HCT116 (cell line): ENCODE measurements at regions not wholly inside any gene's neighbourhood (a gene's known extent, or its start where the extent isn't known, plus 50 kb on each side); places are given as distances from the start of the nearest gene placed in this dataset.

ENCODE experiments used
- ATAC-seq: fragments of 200-7000 bp; cut with Tn5 transposase; 2 replicates; pipeline ENCODE4 v1.9.1; 2020; ENCODE audit warnings: mild to moderate bottlenecking, moderate library complexity
- BruUV-seq: library from RNA; stranded (reverse); fragments of 400-500 nt; replicated peaks from 2 replicates; lab custom pipeline; 2021; lab: Mats Ljungman, UMichigan
- CTCF ChIA-PET: fragments of 300-600 bp; sonication (Branson Sonifier 250); formaldehyde crosslinking; loops from one replicate; lab custom pipeline; 2021; ENCODE audit warnings: antibody characterized with exemption; lab: Charles Lee
- POLR2A ChIA-PET: fragments of 300-600, 350-600 bp; sonication (Branson Sonifier 250); formaldehyde crosslinking; loops from one replicate; lab custom pipeline; 2021; ENCODE audit warnings: antibody characterized with exemption; lab: Charles Lee
- RAD21 ChIA-PET, 2 experiments: fragments of 300-600 bp; sonication (Branson Sonifier 250); formaldehyde crosslinking; loops; one replicate each; lab custom pipeline; 2023; ENCODE audit warnings: low total read pairs in 2 of 2; ENCODE audit not compliant: uncharacterized antibody in 2 of 2, unreplicated experiment in 2 of 2, low non-redundant PET in 1 of 2; lab: Charles Lee
- DNase-seq: peaks from one replicate; pipeline ENCODE4 v3.0.0-alpha.2; 2010; ENCODE audit warnings: low read depth, low spot score
- H2AFZ ChIP-seq: fragments of 200-600 bp; shearing (Covaris generic), sonication (generic); 2 replicates; pipeline ENCODE4 v1.6.1; 2017; ENCODE audit warnings: low read depth, mixed run types, mixed read lengths, antibody characterized with exemption, low read length; ENCODE audit not compliant: poor library complexity, severe bottlenecking
- H3K27ac ChIP-seq: 2 replicates; pipeline ENCODE4 v1.5.1; 2012; ENCODE audit warnings: low read depth, low read length
- H3K27me3 ChIP-seq: fragments of 200-600 bp; sonication (generic); 2 replicates; pipeline ENCODE4 v1.6.1; 2016; ENCODE audit warnings: mixed run types, low read length, mixed read lengths; ENCODE audit not compliant: insufficient read depth
- H3K36me3 ChIP-seq, 2 experiments: fragments of 200-500 bp in 1 of 2; fragments of 200-600 bp in 1 of 2; sonication (Bioruptor generic) in 1 of 2; sonication (generic) in 1 of 2; 2 replicates each; pipeline versions ENCODE4 v1.5.1 to v1.6.1; 2014 to 2016; ENCODE audit warnings: low read length in 2 of 2, inconsistent platforms in 1 of 2, mixed read lengths in 1 of 2, mixed run types in 1 of 2; ENCODE audit not compliant: insufficient read depth in 2 of 2, control insufficient read depth in 1 of 2
- H3K4me1 ChIP-seq, 2 experiments: fragments of 200-600 bp in 1 of 2; sonication (generic) in 1 of 2; 2 replicates each; pipeline versions ENCODE4 v1.5.1 to v1.6.1; 2012 to 2017; ENCODE audit warnings: low read length in 2 of 2, inconsistent platforms in 1 of 2, mild to moderate bottlenecking in 1 of 2, mixed read lengths in 1 of 2, mixed run types in 1 of 2, moderate library complexity in 1 of 2; ENCODE audit not compliant: insufficient read depth in 2 of 2, control insufficient read depth in 1 of 2
- H3K4me2 ChIP-seq: fragments of 200-600 bp; sonication (generic); 2 replicates; pipeline ENCODE4 v1.6.1; 2017; ENCODE audit warnings: mixed run types, low read length, mixed read lengths
- H3K4me3 ChIP-seq, 2 experiments: fragments of 200-600 bp in 1 of 2; sonication (generic) in 1 of 2; replicated peaks in 1 of 2; 2 replicates each; pipeline ENCODE4 v1.5.1; 2011 to 2016; ENCODE audit warnings: low read length in 2 of 2, control low read depth in 1 of 2, low read depth in 1 of 2, mild to moderate bottlenecking in 1 of 2, mixed read lengths in 1 of 2, mixed run types in 1 of 2
- H3K79me2 ChIP-seq: fragments of 200-600 bp; sonication (generic); 2 replicates; pipeline ENCODE4 v1.6.1; 2017; ENCODE audit warnings: mild to moderate bottlenecking, mixed run types, low read length, moderate library complexity, mixed read lengths; ENCODE audit not compliant: insufficient read depth
- H3K9ac ChIP-seq: fragments of 200-600 bp; sonication (generic); 2 replicates; pipeline ENCODE4 v1.6.1; 2016; ENCODE audit warnings: low read length, mixed read lengths
- H3K9me2 ChIP-seq: fragments of 200-600 bp; sonication (generic), shearing (Covaris generic); 2 replicates; pipeline ENCODE4 v1.6.1; 2017; ENCODE audit warnings: mixed run types, mild to moderate bottlenecking, moderate library complexity; ENCODE audit not compliant: insufficient read depth
- H3K9me3 ChIP-seq, 2 experiments: fragments of 200-500 bp in 1 of 2; fragments of 200-600 bp in 1 of 2; sonication (Bioruptor generic) in 1 of 2; sonication (generic) in 1 of 2; 2 replicates each; pipeline ENCODE4 v1.6.1; 2014 to 2017; ENCODE audit warnings: low read length in 2 of 2, mixed read lengths in 2 of 2, inconsistent platforms in 1 of 2, low read depth in 1 of 2, mild to moderate bottlenecking in 1 of 2, mixed run types in 1 of 2, moderate library complexity in 1 of 2; ENCODE audit not compliant: control insufficient read depth in 1 of 2, insufficient read depth in 1 of 2
- H4K20me1 ChIP-seq: fragments of 200-600 bp; sonication (generic), shearing (Covaris generic); 2 replicates; pipeline ENCODE4 v1.6.1; 2017; ENCODE audit warnings: mixed run types, mild to moderate bottlenecking, moderate library complexity; ENCODE audit not compliant: insufficient read depth
- ATF3 ChIP-seq: IDR thresholded peaks from 2 replicates; pipeline ENCODE4 v1.6.1; 2012
- CBX3 ChIP-seq: IDR thresholded peaks from 2 replicates; pipeline ENCODE4 v1.6.1; 2012; ENCODE audit warnings: low read depth
- CEBPB ChIP-seq: IDR thresholded peaks from 2 replicates; pipeline ENCODE4 v1.6.1; 2012; ENCODE audit warnings: low read depth
- ELF1 ChIP-seq: IDR thresholded peaks from 2 replicates; pipeline ENCODE4 v1.6.1; 2012; ENCODE audit warnings: low read depth, borderline replicate concordance
- EZH2 ChIP-seq: fragments of 200-600 bp; sonication (generic); IDR thresholded peaks from 2 replicates; pipeline ENCODE4 v1.6.1; 2017; ENCODE audit warnings: antibody characterized with exemption, mixed run types
- EZH2phosphoT487 ChIP-seq: fragments of 200-600 bp; IDR thresholded peaks from 2 replicates; pipeline ENCODE4 v1.6.1; 2018; ENCODE audit warnings: antibody characterized with exemption, borderline replicate concordance
- FOSL1 ChIP-seq: IDR thresholded peaks from 2 replicates; pipeline ENCODE4 v1.6.1; 2012; ENCODE audit warnings: low read depth
- MAX ChIP-seq: IDR thresholded peaks from 2 replicates; pipeline ENCODE4 v1.6.1; 2012
- POLR2AphosphoS5 ChIP-seq: IDR thresholded peaks from 2 replicates; pipeline ENCODE4 v1.6.1; 2011; ENCODE audit warnings: mild to moderate bottlenecking, low read depth, low read length, moderate library complexity
- RAD21 ChIP-seq: IDR thresholded peaks from 2 replicates; pipeline ENCODE4 v1.6.1; 2012; ENCODE audit warnings: low read depth, mild to moderate bottlenecking
- SIN3A ChIP-seq: IDR thresholded peaks from 2 replicates; pipeline ENCODE4 v1.6.1; 2012; ENCODE audit warnings: low read depth
- SP1 ChIP-seq: IDR thresholded peaks from 2 replicates; pipeline ENCODE4 v1.6.1; 2012; ENCODE audit warnings: low read depth
- YY1 ChIP-seq: IDR thresholded peaks from 2 replicates; pipeline ENCODE4 v1.6.1; 2011; ENCODE audit warnings: low read length, low read depth, moderate library complexity, mild to moderate bottlenecking; ENCODE audit not compliant: insufficient replicate concordance; ENCODE audit errors: extremely low read depth
- ZFX ChIP-seq: fragments of 450-650 bp; IDR thresholded peaks from 2 replicates; pipeline ENCODE4 v1.6.1; 2017
- ZNF274 ChIP-seq: fragments of 200-500 bp; sonication (Bioruptor generic); IDR thresholded peaks from 2 replicates; pipeline ENCODE4 v1.6.1; 2014; ENCODE audit warnings: mild to moderate bottlenecking, low read depth, low read length, inconsistent platforms
- intact Hi-C: fragments of 100-400 bp; cut with micrococcal nuclease; formaldehyde crosslinking; loops from 2 replicates; pipeline ENCODE4 v1.10.0; 2022
- TF ChIP-seq, protein P1 (sequence below), 3 experiments: fragments of 200-600 bp in 1 of 3; sonication (generic) in 1 of 3; IDR thresholded peaks in 2 of 3; conservative IDR thresholded peaks in 1 of 3; 2 replicates each; pipeline ENCODE4 v1.5.1; 2012 to 2017; ENCODE audit warnings: low read depth in 2 of 3, low read length in 2 of 3, antibody characterized with exemption in 1 of 3, borderline replicate concordance in 1 of 3, control low read depth in 1 of 3, mild to moderate bottlenecking in 1 of 3, mixed read lengths in 1 of 3, mixed run types in 1 of 3, moderate library complexity in 1 of 3; ENCODE audit not compliant: insufficient read depth in 1 of 3

- H3K4me1 ChIP-seq: peaks cover 0 to 8% of the 10 kb centered on the region in 2 experiments; a peak in 1 of 4 replicates
- no peak overlapping the region for H3K27ac ChIP-seq
- RAD21 ChIA-PET: no interaction called here
- H3K36me3 ChIP-seq: no peaks in the 10 kb centered on the region
- DNase-seq: no peak
- H3K9me2 ChIP-seq: no peaks in the 10 kb centered on the region
- no peak overlapping the region for H3K4me3 ChIP-seq
- no peak for ATAC-seq
- intact Hi-C loops: no loop called here
- H2AFZ ChIP-seq: no peak overlapping the region
- TF ChIP-seq POLR2AphosphoS5: no peak
- TF ChIP-seq EZH2phosphoT487: no peak
- no peak for TF ChIP-seq CEBPB
- TF ChIP-seq ZNF274: no peak
- no peak for TF ChIP-seq ZFX
- no peak for TF ChIP-seq CBX3
- no peak for TF ChIP-seq MAX
- TF ChIP-seq EZH2: no peak
- no peak for TF ChIP-seq SIN3A
- TF ChIP-seq, protein P1, sequence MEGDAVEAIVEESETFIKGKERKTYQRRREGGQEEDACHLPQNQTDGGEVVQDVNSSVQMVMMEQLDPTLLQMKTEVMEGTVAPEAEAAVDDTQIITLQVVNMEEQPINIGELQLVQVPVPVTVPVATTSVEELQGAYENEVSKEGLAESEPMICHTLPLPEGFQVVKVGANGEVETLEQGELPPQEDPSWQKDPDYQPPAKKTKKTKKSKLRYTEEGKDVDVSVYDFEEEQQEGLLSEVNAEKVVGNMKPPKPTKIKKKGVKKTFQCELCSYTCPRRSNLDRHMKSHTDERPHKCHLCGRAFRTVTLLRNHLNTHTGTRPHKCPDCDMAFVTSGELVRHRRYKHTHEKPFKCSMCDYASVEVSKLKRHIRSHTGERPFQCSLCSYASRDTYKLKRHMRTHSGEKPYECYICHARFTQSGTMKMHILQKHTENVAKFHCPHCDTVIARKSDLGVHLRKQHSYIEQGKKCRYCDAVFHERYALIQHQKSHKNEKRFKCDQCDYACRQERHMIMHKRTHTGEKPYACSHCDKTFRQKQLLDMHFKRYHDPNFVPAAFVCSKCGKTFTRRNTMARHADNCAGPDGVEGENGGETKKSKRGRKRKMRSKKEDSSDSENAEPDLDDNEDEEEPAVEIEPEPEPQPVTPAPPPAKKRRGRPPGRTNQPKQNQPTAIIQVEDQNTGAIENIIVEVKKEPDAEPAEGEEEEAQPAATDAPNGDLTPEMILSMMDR (IDR thresholded peaks at IDR 0.05 in 2 of 3, conservative IDR thresholded peaks at IDR 0.05 in 1 of 3; ENCODE audit: borderline replicate concordance in 1 of 3, insufficient read depth in 1 of 3, low read depth in 2 of 3, low read length in 2 of 3): no peak
- no peak for TF ChIP-seq FOSL1
- TF ChIP-seq RAD21: no peak
- no peak for TF ChIP-seq ATF3
- no peak for TF ChIP-seq SP1
- no peak for TF ChIP-seq YY1
- no peak for TF ChIP-seq ELF1
- no peaks in the 10 kb centered on the region for H3K79me2 ChIP-seq
- CTCF ChIA-PET: no interaction called here
- BruUV-seq: no TSS peak
- H3K4me2 ChIP-seq: no peak overlapping the region
- POLR2A ChIA-PET: interaction anchor here (0.8 kb wide), 1 partner anchor 43 kb away, joined by 3 read pairs; no protein-coding TSS in a partner anchor
- H4K20me1 ChIP-seq: no peaks in the 10 kb centered on the region
- H3K9ac ChIP-seq: no peak overlapping the region
- no peaks in the 10 kb centered on the region for H3K27me3 ChIP-seq
- no peaks in the 10 kb centered on the region for H3K9me3 ChIP-seq
Observed at GRCh38 chr4:138655985-138656384, 359.6 kb upstream of the NOCT start.
